Panc1 (cell line): ENCODE measurements at regions not wholly inside any gene's neighbourhood (a gene's known extent, or its start where the extent isn't known, plus 50 kb on each side); places are given as distances from the start of the nearest gene placed in this dataset.

Source experiments
- ATAC-seq: fragments of 200-7000 bp; cut with Tn5 transposase; 2 replicates; pipeline ENCODE4 v1.9.1; 2020; ENCODE audit warnings: mild to moderate bottlenecking, moderate library complexity
- BruUV-seq: library from RNA; stranded (reverse); fragments of 400-500 nt; replicated peaks from 2 replicates; lab custom pipeline; 2021; lab: Mats Ljungman, UMichigan
- CTCF ChIA-PET: fragments of 300-600 bp; sonication (Branson Sonifier 250); formaldehyde crosslinking; loops from one replicate; lab custom pipeline; 2022; ENCODE audit warnings: antibody characterized with exemption; lab: Charles Lee
- POLR2A ChIA-PET: fragments of 300-600 bp; sonication (Branson Sonifier 250); formaldehyde crosslinking; loops from one replicate; lab custom pipeline; 2022; ENCODE audit warnings: antibody characterized with exemption; lab: Charles Lee
- DNase-seq: peaks from one replicate; pipeline ENCODE4 v3.0.0-alpha.2; 2010; ENCODE audit warnings: low read depth, low spot score
- H3K27ac ChIP-seq: 2 replicates; pipeline ENCODE4 v1.5.1; 2011; ENCODE audit warnings: mild to moderate bottlenecking, low read length, inconsistent platforms
- H3K27me3 ChIP-seq: fragments of 200-500 bp; sonication (Bioruptor generic); 2 replicates; pipeline ENCODE4 v1.6.0; 2014; ENCODE audit warnings: low read length, inconsistent platforms; ENCODE audit not compliant: control insufficient read depth, insufficient read depth
- H3K36me3 ChIP-seq: fragments of 200-500 bp; sonication (Bioruptor generic); 2 replicates; pipeline ENCODE4 v1.5.1; 2014; ENCODE audit warnings: inconsistent platforms, mild to moderate bottlenecking, low read length, moderate library complexity; ENCODE audit not compliant: control insufficient read depth, insufficient read depth
- H3K4me1 ChIP-seq: 2 replicates; pipeline ENCODE4 v1.5.1; 2011; ENCODE audit warnings: inconsistent platforms, mild to moderate bottlenecking, low read length, moderate library complexity; ENCODE audit not compliant: control insufficient read depth, insufficient read depth
- H3K4me3 ChIP-seq, 2 experiments: 2 replicates each; pipeline ENCODE4 v1.5.1; 2011 to 2012; ENCODE audit warnings: low read depth in 2 of 2, low read length in 2 of 2, mild to moderate bottlenecking in 2 of 2, inconsistent platforms in 1 of 2, moderate library complexity in 1 of 2
- H3K9me3 ChIP-seq: fragments of 200-500 bp; sonication (Bioruptor generic); 2 replicates; pipeline ENCODE4 v1.5.1; 2014; ENCODE audit warnings: low read depth, mild to moderate bottlenecking, inconsistent platforms, low read length, moderate library complexity; ENCODE audit not compliant: control insufficient read depth, insufficient read depth
- POLR2AphosphoS5 ChIP-seq: IDR thresholded peaks from 2 replicates; pipeline ENCODE4 v1.6.1; 2012; ENCODE audit warnings: mild to moderate bottlenecking, low read depth, low read length, moderate library complexity
- SIN3A ChIP-seq: IDR thresholded peaks from 2 replicates; pipeline ENCODE4 v1.6.1; 2012; ENCODE audit warnings: low read depth, mild to moderate bottlenecking, low read length, moderate library complexity, borderline replicate concordance; ENCODE audit not compliant: insufficient read depth
- TCF7L2 ChIP-seq: IDR thresholded peaks from 2 replicates; pipeline ENCODE4 v1.6.1; 2011; ENCODE audit warnings: mild to moderate bottlenecking, low read depth, low read length, inconsistent platforms
- in situ Hi-C: cut with HindIII; loops from 2 replicates; pipeline ENCODE4 v1.10.0; 2016; ENCODE audit warnings: low sequenced_read_pairs, low pct_unique_long_range_greater_than_20kb
- intact Hi-C: fragments of 100-400 bp; cut with micrococcal nuclease; formaldehyde crosslinking; loops from one replicate; pipeline ENCODE4 v1.10.0; 2022; ENCODE audit not compliant: unreplicated experiment
- TF ChIP-seq, protein P1 (sequence below), 2 experiments: IDR thresholded peaks; 2 replicates each; pipeline ENCODE4 v1.6.1; 2011 to 2012; ENCODE audit warnings: low read depth in 2 of 2, control low read depth in 1 of 2, low read length in 1 of 2, mild to moderate bottlenecking in 1 of 2, moderate library complexity in 1 of 2; ENCODE audit not compliant: insufficient read depth in 1 of 2
- TF ChIP-seq, protein P2 (sequence below): fragments of 450-650 bp; IDR thresholded peaks from 2 replicates; pipeline ENCODE4 v1.5.1; 2017; ENCODE audit warnings: mild to moderate bottlenecking

DNA sequence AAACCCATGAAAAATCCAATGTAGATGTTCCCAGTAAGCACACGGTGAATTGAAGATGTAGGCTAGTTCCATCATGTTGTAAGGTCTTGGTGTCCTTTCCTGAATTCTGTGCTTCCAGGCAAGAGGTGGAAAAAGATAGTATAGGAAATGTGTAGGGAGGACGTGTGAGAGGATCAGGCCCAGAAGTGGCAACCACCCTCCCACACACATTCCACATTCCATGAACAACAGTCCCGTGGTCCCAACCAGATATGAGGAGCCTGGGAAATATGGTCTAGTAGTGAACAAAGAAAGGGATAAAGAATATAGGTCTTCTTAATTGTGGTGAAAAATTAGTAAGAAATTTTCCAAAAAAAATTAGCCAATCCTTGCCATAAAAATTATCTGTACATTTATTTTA is 1254.2 kb upstream of the SLC10A2 start:
- in situ Hi-C loops, result no loop called here
- TF ChIP-seq POLR2AphosphoS5, result no peak
- TF ChIP-seq SIN3A, result no peak
- TF ChIP-seq, protein P1, sequence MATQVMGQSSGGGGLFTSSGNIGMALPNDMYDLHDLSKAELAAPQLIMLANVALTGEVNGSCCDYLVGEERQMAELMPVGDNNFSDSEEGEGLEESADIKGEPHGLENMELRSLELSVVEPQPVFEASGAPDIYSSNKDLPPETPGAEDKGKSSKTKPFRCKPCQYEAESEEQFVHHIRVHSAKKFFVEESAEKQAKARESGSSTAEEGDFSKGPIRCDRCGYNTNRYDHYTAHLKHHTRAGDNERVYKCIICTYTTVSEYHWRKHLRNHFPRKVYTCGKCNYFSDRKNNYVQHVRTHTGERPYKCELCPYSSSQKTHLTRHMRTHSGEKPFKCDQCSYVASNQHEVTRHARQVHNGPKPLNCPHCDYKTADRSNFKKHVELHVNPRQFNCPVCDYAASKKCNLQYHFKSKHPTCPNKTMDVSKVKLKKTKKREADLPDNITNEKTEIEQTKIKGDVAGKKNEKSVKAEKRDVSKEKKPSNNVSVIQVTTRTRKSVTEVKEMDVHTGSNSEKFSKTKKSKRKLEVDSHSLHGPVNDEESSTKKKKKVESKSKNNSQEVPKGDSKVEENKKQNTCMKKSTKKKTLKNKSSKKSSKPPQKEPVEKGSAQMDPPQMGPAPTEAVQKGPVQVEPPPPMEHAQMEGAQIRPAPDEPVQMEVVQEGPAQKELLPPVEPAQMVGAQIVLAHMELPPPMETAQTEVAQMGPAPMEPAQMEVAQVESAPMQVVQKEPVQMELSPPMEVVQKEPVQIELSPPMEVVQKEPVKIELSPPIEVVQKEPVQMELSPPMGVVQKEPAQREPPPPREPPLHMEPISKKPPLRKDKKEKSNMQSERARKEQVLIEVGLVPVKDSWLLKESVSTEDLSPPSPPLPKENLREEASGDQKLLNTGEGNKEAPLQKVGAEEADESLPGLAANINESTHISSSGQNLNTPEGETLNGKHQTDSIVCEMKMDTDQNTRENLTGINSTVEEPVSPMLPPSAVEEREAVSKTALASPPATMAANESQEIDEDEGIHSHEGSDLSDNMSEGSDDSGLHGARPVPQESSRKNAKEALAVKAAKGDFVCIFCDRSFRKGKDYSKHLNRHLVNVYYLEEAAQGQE (IDR thresholded peaks at IDR 0.05; ENCODE audit: insufficient read depth in 1 of 2, low read depth in 2 of 2, low read length in 1 of 2), result no peak
- TF ChIP-seq TCF7L2, result no peak
- TF ChIP-seq, protein P2, sequence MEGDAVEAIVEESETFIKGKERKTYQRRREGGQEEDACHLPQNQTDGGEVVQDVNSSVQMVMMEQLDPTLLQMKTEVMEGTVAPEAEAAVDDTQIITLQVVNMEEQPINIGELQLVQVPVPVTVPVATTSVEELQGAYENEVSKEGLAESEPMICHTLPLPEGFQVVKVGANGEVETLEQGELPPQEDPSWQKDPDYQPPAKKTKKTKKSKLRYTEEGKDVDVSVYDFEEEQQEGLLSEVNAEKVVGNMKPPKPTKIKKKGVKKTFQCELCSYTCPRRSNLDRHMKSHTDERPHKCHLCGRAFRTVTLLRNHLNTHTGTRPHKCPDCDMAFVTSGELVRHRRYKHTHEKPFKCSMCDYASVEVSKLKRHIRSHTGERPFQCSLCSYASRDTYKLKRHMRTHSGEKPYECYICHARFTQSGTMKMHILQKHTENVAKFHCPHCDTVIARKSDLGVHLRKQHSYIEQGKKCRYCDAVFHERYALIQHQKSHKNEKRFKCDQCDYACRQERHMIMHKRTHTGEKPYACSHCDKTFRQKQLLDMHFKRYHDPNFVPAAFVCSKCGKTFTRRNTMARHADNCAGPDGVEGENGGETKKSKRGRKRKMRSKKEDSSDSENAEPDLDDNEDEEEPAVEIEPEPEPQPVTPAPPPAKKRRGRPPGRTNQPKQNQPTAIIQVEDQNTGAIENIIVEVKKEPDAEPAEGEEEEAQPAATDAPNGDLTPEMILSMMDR, result no peak
- BruUV-seq, result no TSS peak
- DNase-seq (no peak), ATAC-seq (no peak)
- Histone ChIP-seq H3K27me3 (no peaks in the 10 kb centered on the region), H3K4me3 (no peak overlapping the region), H3K9me3 (no peaks in the 10 kb centered on the region), H3K27ac (no peak overlapping the region), H3K4me1 (no peaks in the 10 kb centered on the region), H3K36me3 (no peaks in the 10 kb centered on the region)
- ChIA-PET CTCF (no interaction called here), POLR2A (no interaction called here)
- intact Hi-C loops, result no loop called here

DNA sequence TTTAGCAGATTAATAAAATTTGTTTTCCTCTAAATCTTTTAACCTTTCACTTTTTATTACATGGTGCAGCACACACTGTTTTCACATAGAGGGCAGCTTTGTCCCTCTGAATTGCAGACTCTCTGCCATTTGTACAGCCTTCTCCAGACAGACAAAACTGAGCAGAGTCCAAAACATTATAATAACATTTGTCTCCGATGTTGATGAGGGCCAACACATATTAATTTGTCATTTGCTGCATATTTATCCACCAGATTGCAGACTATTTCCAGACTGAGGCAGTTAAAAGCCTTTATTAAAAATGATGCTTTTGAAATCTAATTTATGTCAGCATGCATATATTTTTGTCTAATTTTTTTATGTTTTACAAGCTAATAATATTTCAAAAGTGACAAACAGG is 1251.9 kb upstream of the SLC10A2 start:
- Histone ChIP-seq H3K27ac (no peak overlapping the region), H3K4me3 (no peak overlapping the region), H3K36me3 (no peaks in the 10 kb centered on the region), H3K27me3 (no peaks in the 10 kb centered on the region), H3K9me3 (no peaks in the 10 kb centered on the region), H3K4me1 (no peaks in the 10 kb centered on the region)
- ATAC-seq (no peak), DNase-seq (no peak)
- CTCF ChIA-PET, result no interaction called here
- POLR2A ChIA-PET, result no interaction called here
- in situ Hi-C loops (no loop called here), intact Hi-C loops (no loop called here)
- no TSS peak for BruUV-seq
- TF ChIP-seq SIN3A, result no peak
- TF ChIP-seq TCF7L2, result no peak
- TF ChIP-seq POLR2AphosphoS5, result no peak
- TF ChIP-seq, protein P2, result peak; percentile 22; the same call in 1 of the 2 replicates
